ENCODE measurements at regions not wholly inside any gene's neighbourhood (a gene's known extent, or its start where the extent isn't known, plus 50 kb on each side); places are given as distances from the start of the nearest gene placed in this dataset.

GRCh38 chr2:12624384-12624783 lies 92.4 kb upstream of the TRIB2 start:
- TF ChIP-seq POLR2A (IDR thresholded peaks at IDR 0.05) (no peak), CTCF (IDR thresholded peaks at IDR 0.05) (no peak)

Data from Peyer's patch (tissue), 4 donors.